ENCODE measurements at regions not wholly inside any gene's neighbourhood (a gene's known extent, or its start where the extent isn't known, plus 50 kb on each side); places are given as distances from the start of the nearest gene placed in this dataset.

DNA sequence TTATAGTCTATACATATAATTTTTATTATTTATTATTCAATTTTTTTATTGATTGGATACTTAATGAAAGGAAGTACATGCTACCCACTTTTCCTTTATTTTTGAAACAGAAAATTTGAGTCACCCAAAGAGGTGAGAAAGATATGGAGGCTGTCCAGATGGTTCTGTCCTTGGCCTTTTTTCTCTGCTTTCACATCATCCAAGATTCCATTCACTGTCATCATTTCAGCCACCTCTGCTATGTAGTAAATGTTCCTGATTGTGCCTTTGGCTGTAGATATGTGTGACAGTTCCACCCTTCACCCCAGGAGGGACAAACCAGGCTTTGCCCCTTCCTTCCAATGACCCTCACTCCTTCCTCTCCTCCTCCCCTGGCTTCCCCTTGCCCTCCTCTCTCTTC is 675.7 kb upstream of the ID2 start:
- ChIA-PET CTCF (no interaction called here), POLR2A (no interaction called here)
- ATAC-seq, result no peak
- TF ChIP-seq ZSCAN20 (CRISPR knock-in tag; IDR thresholded peaks at IDR 0.05), result no peak
- TF ChIP-seq KDM5A (IDR thresholded peaks at IDR 0.05), result no peak
- no peak for TF ChIP-seq SMC3 (IDR thresholded peaks at IDR 0.05)
- no peak for TF ChIP-seq KDM1A (IDR thresholded peaks at IDR 0.05; ENCODE audit: low read depth)
- TF ChIP-seq, protein P1, sequence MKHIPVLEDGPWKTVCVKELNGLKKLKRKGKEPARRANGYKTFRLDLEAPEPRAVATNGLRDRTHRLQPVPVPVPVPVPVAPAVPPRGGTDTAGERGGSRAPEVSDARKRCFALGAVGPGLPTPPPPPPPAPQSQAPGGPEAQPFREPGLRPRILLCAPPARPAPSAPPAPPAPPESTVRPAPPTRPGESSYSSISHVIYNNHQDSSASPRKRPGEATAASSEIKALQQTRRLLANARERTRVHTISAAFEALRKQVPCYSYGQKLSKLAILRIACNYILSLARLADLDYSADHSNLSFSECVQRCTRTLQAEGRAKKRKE (CRISPR knock-in tag; IDR thresholded peaks at IDR 0.05; ENCODE audit: low read depth), result no peak
- no peak for TF ChIP-seq HOXB5 (CRISPR knock-in tag; IDR thresholded peaks at IDR 0.05)
- TF ChIP-seq FOXS1 (CRISPR knock-in tag; IDR thresholded peaks at IDR 0.05), result no peak
- TF ChIP-seq MAZ (IDR thresholded peaks at IDR 0.05; ENCODE audit: borderline replicate concordance, low read depth, low read length), result no peak
- no peak for TF ChIP-seq POLR2A (IDR thresholded peaks at IDR 0.05; ENCODE audit: low read length)
- no peak for TF ChIP-seq CHD2 (IDR thresholded peaks at IDR 0.05; ENCODE audit: low read length, partially characterized antibody)
- TF ChIP-seq EP300 (IDR thresholded peaks at IDR 0.05), result no peak
- no peak for TF ChIP-seq RCOR1 (IDR thresholded peaks at IDR 0.05; ENCODE audit: low read depth, low read length)
- TF ChIP-seq, protein P2, sequence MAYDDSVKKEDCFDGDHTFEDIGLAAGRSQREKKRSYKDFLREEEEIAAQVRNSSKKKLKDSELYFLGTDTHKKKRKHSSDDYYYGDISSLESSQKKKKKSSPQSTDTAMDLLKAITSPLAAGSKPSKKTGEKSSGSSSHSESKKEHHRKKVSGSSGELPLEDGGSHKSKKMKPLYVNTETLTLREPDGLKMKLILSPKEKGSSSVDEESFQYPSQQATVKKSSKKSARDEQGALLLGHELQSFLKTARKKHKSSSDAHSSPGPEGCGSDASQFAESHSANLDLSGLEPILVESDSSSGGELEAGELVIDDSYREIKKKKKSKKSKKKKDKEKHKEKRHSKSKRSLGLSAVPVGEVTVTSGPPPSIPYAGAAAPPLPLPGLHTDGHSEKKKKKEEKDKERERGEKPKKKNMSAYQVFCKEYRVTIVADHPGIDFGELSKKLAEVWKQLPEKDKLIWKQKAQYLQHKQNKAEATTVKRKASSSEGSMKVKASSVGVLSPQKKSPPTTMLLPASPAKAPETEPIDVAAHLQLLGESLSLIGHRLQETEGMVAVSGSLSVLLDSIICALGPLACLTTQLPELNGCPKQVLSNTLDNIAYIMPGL (CRISPR knock-in tag; IDR thresholded peaks at IDR 0.05; ENCODE audit: borderline replicate concordance), result no peak
- peaks cover 14% of the 10 kb centered on the region; the same call in 2 of the 3 replicates for H3K4me1 ChIP-seq
- H3K9me3 ChIP-seq, result no peaks in the 10 kb centered on the region
- DNase-seq (ENCODE audit: low read depth in 1 of 2, low spot score in 1 of 2), result no peak
- no peak for FAIRE-seq
- no peak overlapping the region for H3K27ac ChIP-seq
- H3K4me2 ChIP-seq, result no peak overlapping the region
- H3K4me3 ChIP-seq, result no peak overlapping the region

DNA sequence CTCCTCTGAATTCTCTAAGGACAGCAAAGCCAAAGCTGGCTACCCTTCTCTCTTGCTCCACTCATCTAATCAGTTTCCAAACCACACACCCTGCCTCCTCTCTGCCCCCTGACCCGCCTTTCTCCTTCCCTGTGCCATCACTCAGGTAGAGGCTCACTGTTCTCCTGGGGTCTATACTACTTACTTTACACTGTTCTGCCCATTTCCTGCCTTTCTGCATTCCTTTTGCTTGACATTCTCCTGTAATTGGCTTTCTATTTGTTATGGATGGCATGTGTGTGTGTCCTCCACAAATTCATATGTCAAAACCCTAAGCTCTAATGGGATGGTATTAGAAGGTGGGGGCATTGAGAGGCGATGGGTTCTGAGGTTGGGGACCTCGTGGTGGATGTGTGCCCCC is 675.2 kb upstream of the ID2 start:
- ATAC-seq (no peak), FAIRE-seq (no peak), DNase-seq (ENCODE audit: low read depth in 1 of 2, low spot score in 1 of 2) (no peak)
- TF ChIP-seq POLR2AphosphoS2 (conservative IDR thresholded peaks at IDR 0.05; ENCODE audit: low read length), result no peak
- TF ChIP-seq, protein P3, sequence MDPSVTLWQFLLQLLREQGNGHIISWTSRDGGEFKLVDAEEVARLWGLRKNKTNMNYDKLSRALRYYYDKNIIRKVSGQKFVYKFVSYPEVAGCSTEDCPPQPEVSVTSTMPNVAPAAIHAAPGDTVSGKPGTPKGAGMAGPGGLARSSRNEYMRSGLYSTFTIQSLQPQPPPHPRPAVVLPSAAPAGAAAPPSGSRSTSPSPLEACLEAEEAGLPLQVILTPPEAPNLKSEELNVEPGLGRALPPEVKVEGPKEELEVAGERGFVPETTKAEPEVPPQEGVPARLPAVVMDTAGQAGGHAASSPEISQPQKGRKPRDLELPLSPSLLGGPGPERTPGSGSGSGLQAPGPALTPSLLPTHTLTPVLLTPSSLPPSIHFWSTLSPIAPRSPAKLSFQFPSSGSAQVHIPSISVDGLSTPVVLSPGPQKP (IDR thresholded peaks at IDR 0.05; ENCODE audit: low read depth, low read length), result no peak
- TF ChIP-seq MAFK (IDR thresholded peaks at IDR 0.05; ENCODE audit: partially characterized antibody), result no peak
- TF ChIP-seq, protein P4, sequence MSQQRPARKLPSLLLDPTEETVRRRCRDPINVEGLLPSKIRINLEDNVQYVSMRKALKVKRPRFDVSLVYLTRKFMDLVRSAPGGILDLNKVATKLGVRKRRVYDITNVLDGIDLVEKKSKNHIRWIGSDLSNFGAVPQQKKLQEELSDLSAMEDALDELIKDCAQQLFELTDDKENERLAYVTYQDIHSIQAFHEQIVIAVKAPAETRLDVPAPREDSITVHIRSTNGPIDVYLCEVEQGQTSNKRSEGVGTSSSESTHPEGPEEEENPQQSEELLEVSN (IDR thresholded peaks at IDR 0.05; ENCODE audit: borderline replicate concordance, low read depth), result no peak
- no peak for TF ChIP-seq ZNF302 (CRISPR knock-in tag; IDR thresholded peaks at IDR 0.05)
- no peak for TF ChIP-seq RAD21 (conservative IDR thresholded peaks at IDR 0.05 in 1 of 2, IDR thresholded peaks at IDR 0.05 in 1 of 2)
- no peak for TF ChIP-seq CEBPB (IDR thresholded peaks at IDR 0.05)
- TF ChIP-seq FOSL2 (IDR thresholded peaks at IDR 0.05), result no peak
- no peak for TF ChIP-seq FOSL2 (CRISPR knock-in tag; IDR thresholded peaks at IDR 0.05)
- TF ChIP-seq, protein P5, sequence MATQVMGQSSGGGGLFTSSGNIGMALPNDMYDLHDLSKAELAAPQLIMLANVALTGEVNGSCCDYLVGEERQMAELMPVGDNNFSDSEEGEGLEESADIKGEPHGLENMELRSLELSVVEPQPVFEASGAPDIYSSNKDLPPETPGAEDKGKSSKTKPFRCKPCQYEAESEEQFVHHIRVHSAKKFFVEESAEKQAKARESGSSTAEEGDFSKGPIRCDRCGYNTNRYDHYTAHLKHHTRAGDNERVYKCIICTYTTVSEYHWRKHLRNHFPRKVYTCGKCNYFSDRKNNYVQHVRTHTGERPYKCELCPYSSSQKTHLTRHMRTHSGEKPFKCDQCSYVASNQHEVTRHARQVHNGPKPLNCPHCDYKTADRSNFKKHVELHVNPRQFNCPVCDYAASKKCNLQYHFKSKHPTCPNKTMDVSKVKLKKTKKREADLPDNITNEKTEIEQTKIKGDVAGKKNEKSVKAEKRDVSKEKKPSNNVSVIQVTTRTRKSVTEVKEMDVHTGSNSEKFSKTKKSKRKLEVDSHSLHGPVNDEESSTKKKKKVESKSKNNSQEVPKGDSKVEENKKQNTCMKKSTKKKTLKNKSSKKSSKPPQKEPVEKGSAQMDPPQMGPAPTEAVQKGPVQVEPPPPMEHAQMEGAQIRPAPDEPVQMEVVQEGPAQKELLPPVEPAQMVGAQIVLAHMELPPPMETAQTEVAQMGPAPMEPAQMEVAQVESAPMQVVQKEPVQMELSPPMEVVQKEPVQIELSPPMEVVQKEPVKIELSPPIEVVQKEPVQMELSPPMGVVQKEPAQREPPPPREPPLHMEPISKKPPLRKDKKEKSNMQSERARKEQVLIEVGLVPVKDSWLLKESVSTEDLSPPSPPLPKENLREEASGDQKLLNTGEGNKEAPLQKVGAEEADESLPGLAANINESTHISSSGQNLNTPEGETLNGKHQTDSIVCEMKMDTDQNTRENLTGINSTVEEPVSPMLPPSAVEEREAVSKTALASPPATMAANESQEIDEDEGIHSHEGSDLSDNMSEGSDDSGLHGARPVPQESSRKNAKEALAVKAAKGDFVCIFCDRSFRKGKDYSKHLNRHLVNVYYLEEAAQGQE (IDR thresholded peaks at IDR 0.05), result no peak
- TF ChIP-seq ZFP36 (IDR thresholded peaks at IDR 0.05; ENCODE audit: borderline replicate concordance, partially characterized antibody), result no peak
- no peak for TF ChIP-seq HOXB13 (CRISPR knock-in tag; IDR thresholded peaks at IDR 0.05; ENCODE audit: low read depth)
- TF ChIP-seq MYC (IDR thresholded peaks at IDR 0.05; ENCODE audit: borderline replicate concordance, low read length), result no peak
- no peak for TF ChIP-seq CHD4 (IDR thresholded peaks at IDR 0.05; ENCODE audit: borderline replicate concordance)
- TF ChIP-seq CBX8 (IDR thresholded peaks at IDR 0.05), result no peak
- TF ChIP-seq GATA3 (IDR thresholded peaks at IDR 0.05; ENCODE audit: borderline replicate concordance), result no peak
- TF ChIP-seq RARB (CRISPR knock-in tag; IDR thresholded peaks at IDR 0.05), result no peak
- TF ChIP-seq HDAC2 (IDR thresholded peaks at IDR 0.05), result no peak
- TF ChIP-seq HES2 (IDR thresholded peaks at IDR 0.05), result no peak
- CTCF ChIA-PET, result no interaction called here
- Histone ChIP-seq H3K4me1 (peaks cover 14% of the 10 kb centered on the region; the same call in 2 of the 3 replicates), H3K4me2 (no peak overlapping the region), H3K27ac (no peak overlapping the region), H3K9me3 (no peaks in the 10 kb centered on the region), H3K4me3 (no peak overlapping the region)
- POLR2A ChIA-PET, result no interaction called here
- 13% methylated on average over 3 of the region's 3 CpGs for WGBS (ENCODE audit: missing lambda C conversion rate)
